ENCODE measurements at regions not wholly inside any gene's neighbourhood (a gene's known extent, or its start where the extent isn't known, plus 50 kb on each side); places are given as distances from the start of the nearest gene placed in this dataset.

- TF ChIP-seq REST (IDR thresholded peaks at IDR 0.05; ENCODE audit: borderline replicate concordance) (no peak), REST (CRISPR knock-in tag; IDR thresholded peaks at IDR 0.05; ENCODE audit: low read depth) (no peak), ZNF217 (CRISPR knock-in tag; IDR thresholded peaks at IDR 0.05) (no peak), MCM3 (IDR thresholded peaks at IDR 0.05) (no peak), RFX1 (IDR thresholded peaks at IDR 0.05) (no peak), NUFIP1 (IDR thresholded peaks at IDR 0.05; ENCODE audit: partially characterized antibody) (no peak), SIN3B (IDR thresholded peaks at IDR 0.05; ENCODE audit: low read depth) (no peak), ZNF583 (CRISPR knock-in tag; IDR thresholded peaks at IDR 0.05) (peak; percentile 91), ZZZ3 (IDR thresholded peaks at IDR 0.05) (no peak), E2F1 (CRISPR knock-in tag; IDR thresholded peaks at IDR 0.05) (0 out of 2 replicates have a peak, but pooled peaks have one; percentile 47), CBX2 (IDR thresholded peaks at IDR 0.05; ENCODE audit: insufficient read depth, low read length, poor library complexity, severe bottlenecking) (no peak), OTX1 (CRISPR knock-in tag; IDR thresholded peaks at IDR 0.05) (0 out of 2 replicates have a peak, but pooled peaks have one; percentile 18), U2AF1 (optimal IDR thresholded peaks at IDR 0.05; ENCODE audit: low read depth, low read length) (no peak), ZNF778 (CRISPR knock-in tag; IDR thresholded peaks at IDR 0.05) (no peak), KAT2B (IDR thresholded peaks at IDR 0.05; ENCODE audit: low read depth, low read length) (no peak), NBN (IDR thresholded peaks at IDR 0.05; ENCODE audit: low read depth) (peak; percentile 75; the same call in 1 of the 2 replicates)
- TF ChIP-seq, protein P1, sequence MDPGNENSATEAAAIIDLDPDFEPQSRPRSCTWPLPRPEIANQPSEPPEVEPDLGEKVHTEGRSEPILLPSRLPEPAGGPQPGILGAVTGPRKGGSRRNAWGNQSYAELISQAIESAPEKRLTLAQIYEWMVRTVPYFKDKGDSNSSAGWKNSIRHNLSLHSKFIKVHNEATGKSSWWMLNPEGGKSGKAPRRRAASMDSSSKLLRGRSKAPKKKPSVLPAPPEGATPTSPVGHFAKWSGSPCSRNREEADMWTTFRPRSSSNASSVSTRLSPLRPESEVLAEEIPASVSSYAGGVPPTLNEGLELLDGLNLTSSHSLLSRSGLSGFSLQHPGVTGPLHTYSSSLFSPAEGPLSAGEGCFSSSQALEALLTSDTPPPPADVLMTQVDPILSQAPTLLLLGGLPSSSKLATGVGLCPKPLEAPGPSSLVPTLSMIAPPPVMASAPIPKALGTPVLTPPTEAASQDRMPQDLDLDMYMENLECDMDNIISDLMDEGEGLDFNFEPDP (CRISPR knock-in tag; IDR thresholded peaks at IDR 0.05): no peak
- TF ChIP-seq, protein P2, sequence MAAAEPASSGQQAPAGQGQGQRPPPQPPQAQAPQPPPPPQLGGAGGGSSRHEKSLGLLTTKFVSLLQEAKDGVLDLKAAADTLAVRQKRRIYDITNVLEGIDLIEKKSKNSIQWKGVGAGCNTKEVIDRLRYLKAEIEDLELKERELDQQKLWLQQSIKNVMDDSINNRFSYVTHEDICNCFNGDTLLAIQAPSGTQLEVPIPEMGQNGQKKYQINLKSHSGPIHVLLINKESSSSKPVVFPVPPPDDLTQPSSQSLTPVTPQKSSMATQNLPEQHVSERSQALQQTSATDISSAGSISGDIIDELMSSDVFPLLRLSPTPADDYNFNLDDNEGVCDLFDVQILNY (CRISPR knock-in tag; IDR thresholded peaks at IDR 0.05): no peak
These were observed 106.1 kb upstream of the CPEB4 start (continued) for GRCh38 chr5:173781816-173782670.

Measured in K562 (cell line).